ENCODE measurements at regions not wholly inside any gene's neighbourhood (a gene's known extent, or its start where the extent isn't known, plus 50 kb on each side); places are given as distances from the start of the nearest gene placed in this dataset.
"Not testable (repeated sequence)": the region's sequence is repeated elsewhere in the genome, so short reads cannot be mapped to it uniquely, and the experiment has no call there.

GRCh38 chr13:18837986-18838629 lies 343.5 kb downstream of the TUBA3C start:
- not testable (repeated sequence) for DNase-seq (ENCODE audit: low spot score in 2 of 2); FAIRE-seq

DNA sequence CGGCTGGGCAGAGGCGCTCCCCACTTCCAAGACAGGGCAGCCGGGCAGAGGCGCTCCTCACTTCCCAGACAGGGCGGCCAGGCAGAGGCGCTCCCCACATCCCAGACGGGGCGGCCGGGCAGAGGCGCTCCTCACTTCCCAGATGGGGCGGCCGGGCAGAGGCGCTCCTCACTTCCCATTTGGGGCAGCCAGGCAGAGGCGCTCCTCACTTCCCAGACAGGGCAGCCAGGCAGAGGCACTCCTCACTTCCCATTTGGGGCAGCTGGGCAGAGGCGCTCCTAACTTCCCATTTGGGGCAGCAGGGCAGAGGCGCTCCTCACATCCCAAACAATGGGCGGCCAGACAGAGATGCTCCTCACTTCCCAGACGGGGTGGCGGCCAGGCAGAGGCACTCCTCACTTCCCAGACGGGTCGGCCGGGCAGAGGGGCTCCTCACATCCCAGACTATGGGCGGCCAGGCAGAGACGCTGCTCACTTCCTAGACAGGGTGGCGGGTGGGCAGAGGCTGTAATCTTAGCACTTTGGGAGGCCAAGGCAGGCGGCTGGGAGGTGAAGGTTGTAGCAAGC lies 344.4 kb downstream of the TUBA3C start:
- DNase-seq (ENCODE audit: low spot score in 2 of 2); FAIRE-seq: not testable (repeated sequence)

DNA sequence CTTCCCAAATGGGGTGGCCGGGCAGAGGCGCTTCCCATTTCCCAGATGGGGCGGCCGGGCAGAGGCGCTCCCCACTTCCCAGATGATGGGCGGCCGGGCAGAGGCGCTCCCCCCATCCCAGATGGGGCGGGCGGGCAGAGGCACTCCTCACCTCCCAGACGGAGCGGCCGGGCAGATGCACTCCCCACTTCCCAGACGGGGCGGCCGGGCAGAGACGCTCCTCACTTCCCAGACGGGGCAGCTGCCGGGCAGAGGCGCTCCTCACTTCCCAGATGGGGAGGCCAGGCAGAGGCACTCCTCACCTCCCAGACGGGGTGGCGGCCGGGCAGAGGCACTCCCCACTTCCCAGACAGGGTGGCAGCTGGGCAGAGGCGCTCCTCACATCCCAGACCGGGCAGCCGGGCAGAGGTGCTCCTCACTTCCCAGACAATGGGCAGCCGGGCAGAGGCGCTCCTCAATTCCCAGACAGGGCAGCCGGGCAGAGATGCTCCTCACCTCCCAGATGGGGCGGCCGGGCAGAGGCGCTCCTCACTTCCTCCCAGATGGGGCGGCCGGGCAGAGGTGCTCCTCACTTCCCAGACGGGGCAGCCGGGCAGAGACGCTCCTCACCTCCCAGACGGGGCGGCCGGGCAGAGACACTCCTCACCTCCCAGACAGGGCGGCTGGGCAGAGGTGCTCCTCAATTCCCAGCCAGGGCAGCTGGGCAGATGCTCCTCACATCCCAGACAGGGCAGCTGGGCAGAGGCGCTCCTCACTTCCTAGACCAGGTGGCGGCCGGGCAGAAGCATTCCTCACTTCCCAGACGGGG lies 345.0 kb downstream of the TUBA3C start:
- not testable (repeated sequence) for FAIRE-seq; DNase-seq (ENCODE audit: low spot score in 2 of 2)

DNA sequence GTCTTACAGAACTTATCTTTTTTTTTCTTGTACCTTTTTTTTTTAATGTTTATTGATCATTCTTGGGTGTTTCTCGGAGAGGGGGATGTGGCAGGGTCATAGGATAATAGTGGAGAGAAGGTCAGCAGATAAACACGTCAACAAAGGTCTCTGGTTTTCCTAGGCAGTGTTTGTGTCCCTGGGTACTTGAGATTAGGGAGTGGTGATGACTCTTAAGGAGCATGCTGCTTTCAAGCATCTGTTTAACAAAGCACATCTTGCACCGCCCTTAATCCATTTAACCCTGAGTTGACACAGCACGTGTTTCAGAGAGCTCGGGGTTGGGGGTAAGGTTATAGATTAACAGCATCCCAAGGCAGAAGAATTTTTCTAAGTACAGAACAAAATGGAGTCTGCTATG lies 345.9 kb downstream of the TUBA3C start:
- DNase-seq (ENCODE audit: low spot score in 2 of 2); FAIRE-seq: not testable (repeated sequence)

GRCh38 chr13:18824678-18825077 lies 356.9 kb downstream of the TUBA3C start:
- not testable (repeated sequence) for FAIRE-seq; DNase-seq (ENCODE audit: low spot score in 2 of 2)

GRCh38 chr13:18822655-18823639 lies 358.7 kb downstream of the TUBA3C start:
- DNase-seq (ENCODE audit: low spot score in 2 of 2): not testable (repeated sequence)
- peak; percentile 54 for FAIRE-seq

DNA sequence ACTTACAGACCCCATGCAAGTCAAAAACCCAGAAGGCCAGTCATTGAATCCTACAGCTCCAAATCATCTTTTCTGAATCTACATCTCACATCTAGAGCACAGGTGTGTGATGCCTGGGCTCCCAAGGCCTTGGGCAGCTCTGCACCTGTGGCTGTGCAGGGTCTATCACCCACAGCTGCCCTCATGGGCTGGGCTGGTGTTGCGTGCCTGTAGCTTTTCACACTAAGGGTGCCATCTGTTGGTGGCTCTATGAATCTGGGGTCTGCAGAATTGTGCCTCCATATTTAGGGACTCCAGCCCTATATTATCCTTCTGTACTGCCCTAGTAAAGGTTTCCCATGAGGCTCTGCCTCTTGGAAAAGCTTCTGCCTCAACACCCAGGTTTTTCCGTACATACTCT lies 407.6 kb downstream of the TUBA3C start:
- FAIRE-seq: not testable (repeated sequence)

DNA sequence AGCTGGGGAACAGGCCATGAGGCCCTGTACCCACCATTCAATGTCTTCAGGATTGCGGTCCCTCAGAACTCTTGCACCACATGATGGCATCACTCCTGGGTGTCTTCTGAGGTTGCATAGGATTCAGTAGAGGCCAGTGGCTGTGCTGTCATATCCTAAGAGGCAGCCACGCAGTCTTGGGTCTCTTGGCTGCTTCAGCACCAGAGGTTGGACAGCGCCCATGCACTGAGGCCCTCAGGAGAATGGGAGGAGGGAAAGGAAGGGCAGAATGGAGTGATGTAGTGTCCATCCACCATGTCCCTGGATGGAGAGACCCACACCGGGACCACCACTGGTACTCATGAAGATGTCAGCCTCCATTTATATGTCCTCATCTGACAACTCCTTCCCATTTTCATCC lies 439.9 kb downstream of the TUBA3C start:
- not testable (repeated sequence) for FAIRE-seq; DNase-seq (ENCODE audit: low spot score in 2 of 2)

More for the DNA sequence above, 407.6 kb downstream of the TUBA3C start:
- not testable (repeated sequence) for DNase-seq (ENCODE audit: low spot score in 2 of 2)

GRCh38 chr13:18739310-18739709 lies 442.3 kb downstream of the TUBA3C start:
- FAIRE-seq: no peak

GRCh38 chr13:18738086-18738485 lies 443.5 kb downstream of the TUBA3C start:
- DNase-seq (ENCODE audit: low spot score in 2 of 2); FAIRE-seq: not testable (repeated sequence)

More at GRCh38 chr13:18739310-18739709, 442.3 kb downstream of the TUBA3C start:
- no peak for DNase-seq (ENCODE audit: low spot score in 2 of 2)

DNA sequence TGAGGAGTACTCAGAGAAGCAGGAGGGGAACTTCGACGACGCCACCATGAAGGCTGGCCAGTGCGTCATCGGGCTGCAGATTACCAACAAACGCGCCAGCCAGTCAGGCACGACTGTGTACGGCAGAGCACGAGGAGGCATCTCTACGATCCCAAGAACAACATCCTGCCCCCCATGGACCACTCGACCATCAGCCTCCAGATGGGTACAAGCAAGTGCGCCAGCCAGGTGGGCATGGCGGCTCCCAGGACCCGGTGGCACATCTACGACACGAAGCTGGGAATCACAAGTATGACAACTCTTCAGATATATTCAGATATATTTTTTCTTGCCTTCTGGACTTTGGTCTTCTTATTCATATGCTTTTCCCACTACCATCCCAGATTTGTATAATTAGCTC lies 454.5 kb downstream of the TUBA3C start:
- not testable (repeated sequence) for FAIRE-seq; DNase-seq (ENCODE audit: low spot score in 2 of 2)

DNA sequence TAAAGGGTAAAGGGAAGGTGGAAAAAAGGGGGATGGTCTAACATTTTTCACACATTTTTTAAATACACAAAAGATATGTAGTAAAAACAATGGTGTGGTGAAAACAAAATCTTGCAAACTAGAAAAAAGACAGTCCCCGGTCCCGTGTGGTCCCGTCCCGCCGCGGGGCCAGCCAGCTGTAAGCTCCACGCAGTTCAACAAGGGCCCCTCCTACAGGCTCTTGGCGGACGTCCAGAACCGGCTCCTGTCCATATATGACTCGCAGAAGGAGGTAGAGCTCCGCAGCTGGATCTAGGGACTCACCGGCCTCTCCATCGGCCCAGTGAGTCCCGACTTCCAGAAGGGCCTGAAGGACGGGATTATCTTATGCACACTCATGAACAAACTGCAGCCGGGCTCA lies 455.1 kb downstream of the TUBA3C start:
- FAIRE-seq: not testable (repeated sequence)

DNA sequence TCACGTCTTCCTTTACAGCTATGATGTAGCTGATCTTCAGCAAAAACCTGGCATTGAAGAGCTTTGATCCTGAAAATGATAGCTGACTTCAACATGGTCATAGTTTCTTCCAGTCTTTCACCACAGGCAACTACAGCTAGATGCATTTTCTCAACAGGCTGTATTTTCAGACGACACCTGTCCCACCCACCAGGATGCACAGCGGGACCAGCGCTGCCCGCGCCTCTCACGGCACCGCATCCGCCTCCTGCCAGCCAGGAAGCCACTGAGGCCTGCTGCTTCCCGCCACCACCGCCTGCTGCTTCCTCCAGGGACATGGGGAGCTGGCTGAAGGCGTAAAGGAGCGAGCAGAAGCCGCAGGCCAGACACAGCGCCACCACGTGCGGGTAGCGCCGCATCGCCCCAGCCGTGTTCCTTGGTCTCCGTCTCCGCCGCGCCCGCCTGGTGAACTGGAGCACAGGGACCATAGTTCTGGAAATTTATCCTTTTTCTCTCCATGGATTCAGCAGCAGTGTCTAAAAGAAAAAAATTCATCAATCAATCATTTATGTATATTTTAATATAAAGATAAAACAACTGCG lies 456.3 kb downstream of the TUBA3C start:
- DNase-seq (ENCODE audit: low spot score in 2 of 2); FAIRE-seq: not testable (repeated sequence)

More for the DNA sequence above, 455.1 kb downstream of the TUBA3C start:
- DNase-seq (ENCODE audit: low spot score in 2 of 2): not testable (repeated sequence)

DNA sequence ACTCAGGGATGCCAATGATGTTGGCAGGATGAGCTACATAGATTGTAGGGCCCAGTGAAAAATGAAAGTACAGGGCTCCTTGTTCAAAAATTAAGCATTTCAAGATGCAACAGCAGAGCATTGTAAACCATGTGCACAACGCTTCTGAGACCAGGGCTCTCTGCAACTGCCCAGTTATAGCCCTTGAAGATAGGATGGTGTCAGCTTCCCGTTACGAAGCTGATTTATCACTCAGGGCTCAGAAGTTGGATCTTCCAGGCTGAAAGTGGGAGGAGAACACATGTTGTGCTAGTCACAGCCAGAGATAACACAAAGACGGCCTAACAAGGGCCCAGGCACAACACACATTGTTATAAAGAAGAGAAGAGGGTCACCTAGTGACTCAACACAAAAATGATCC lies 466.7 kb downstream of the TUBA3C start:
- DNase-seq (ENCODE audit: low spot score in 2 of 2): no peak
- no peak for FAIRE-seq

DNA sequence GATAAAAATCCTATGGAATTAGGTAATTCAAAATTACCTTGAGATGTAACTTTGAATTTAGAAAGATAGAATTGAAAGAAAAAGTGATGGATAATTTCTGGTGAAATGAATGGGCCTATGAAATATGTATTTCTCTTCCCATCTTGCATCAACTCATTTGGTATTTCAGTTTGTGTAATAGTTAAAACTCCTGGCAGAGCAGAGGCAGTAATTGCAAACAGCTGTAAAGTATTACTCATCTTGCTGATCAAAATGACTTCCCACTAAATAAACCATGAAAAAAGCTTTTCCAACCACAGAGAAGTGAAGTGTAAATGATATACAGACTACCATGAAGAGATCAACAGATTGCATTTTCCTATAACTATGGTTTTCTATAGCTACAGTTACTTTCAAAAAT lies 471.0 kb downstream of the TUBA3C start:
- not testable (repeated sequence) for DNase-seq (ENCODE audit: low spot score in 2 of 2); FAIRE-seq

DNA sequence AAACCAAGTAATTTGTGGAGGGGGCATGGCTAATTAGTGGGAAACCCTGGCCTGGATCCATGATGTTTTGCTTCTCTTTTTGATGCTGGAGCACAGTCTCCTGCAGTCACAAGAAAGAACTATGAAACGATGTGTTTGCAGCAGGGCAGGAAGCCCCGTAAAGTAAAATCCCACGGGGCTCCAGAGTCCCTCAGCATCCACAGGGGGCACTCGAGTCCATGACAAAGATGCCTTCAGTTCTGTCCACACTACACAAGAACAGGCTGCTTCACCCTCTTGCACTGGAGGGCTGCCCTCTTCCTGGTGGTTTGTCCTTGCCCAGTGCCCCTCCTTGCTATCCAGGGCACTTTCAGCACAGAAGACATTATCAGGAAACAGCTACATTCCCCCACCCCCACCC lies 475.1 kb downstream of the TUBA3C start:
- DNase-seq (ENCODE audit: low spot score in 2 of 2); FAIRE-seq: not testable (repeated sequence)

DNA sequence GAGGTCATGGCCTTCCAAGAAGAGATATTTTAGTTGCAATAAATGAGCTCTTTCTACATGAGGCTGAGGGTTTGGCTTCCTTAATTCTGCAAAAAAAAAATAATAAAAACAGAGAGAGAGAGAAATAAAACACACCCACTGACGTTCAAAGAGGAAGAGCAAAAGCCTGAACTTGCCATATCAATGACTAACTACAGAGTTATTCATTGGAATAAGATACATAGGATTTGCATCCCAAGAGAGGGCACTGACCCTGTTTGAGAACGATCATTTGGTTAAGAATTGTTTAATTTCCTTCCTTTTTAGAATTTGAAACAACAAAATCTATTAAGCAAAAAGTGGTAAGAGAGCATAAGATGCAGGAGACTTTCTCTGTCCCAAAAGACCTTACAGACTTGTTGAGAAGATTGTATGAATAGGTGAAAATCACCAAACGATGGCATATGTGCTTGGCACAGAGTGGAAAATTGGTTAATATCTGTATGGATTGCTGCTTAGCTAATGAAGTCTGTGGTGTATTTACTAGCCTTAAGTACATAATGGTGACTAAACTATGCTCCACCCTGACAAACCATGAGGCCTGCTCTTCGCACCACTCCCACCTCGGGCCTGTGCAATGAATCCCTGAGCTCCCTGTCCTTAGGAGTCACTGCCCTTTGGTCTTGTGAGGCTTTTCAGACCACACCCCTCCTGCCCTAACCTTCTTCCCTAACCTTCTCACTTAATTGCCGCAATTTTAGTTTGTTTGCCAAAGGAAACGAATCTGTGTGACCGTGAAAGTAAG lies 479.0 kb downstream of the TUBA3C start:
- FAIRE-seq; DNase-seq (ENCODE audit: low spot score in 2 of 2): not testable (repeated sequence)

DNA sequence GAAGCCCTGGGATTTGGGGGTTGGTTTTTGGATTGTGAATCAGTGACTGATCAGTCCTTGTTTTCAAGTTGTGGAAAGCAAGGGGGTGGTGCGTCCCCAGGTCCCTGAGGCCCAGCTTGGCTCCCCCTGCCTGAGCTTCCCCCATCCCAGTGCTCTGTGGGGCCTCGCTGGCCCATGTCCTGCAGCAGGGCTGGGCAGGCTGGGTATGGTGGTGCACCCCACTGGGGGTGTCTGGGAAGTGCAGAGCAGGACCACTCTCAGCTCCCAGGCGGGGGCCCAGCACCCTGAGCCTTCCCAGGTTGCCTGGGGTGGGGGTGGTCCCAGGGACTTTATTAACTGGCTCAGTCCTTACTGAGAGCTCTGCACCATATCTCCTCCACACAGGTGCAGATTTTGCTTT lies 483.3 kb downstream of the TUBA3C start:
- not testable (repeated sequence) for FAIRE-seq; DNase-seq (ENCODE audit: low spot score in 2 of 2)

- DNase-seq (ENCODE audit: low spot score in 2 of 2); FAIRE-seq: not testable (repeated sequence)
Observed at GRCh38 chr13:18697851-18698250, 483.8 kb downstream of the TUBA3C start.

Data from frontal cortex (tissue), 3 donors.